GM12878 (cell line): ENCODE measurements at regions not wholly inside any gene's neighbourhood (a gene's known extent, or its start where the extent isn't known, plus 50 kb on each side); places are given as distances from the start of the nearest gene placed in this dataset.

Experiments used
- CHD4 ChIP-seq: fragments of 200-600 bp; sonication (generic); IDR thresholded peaks from 2 replicates; pipeline ENCODE4 v1.6.1; 2016; ENCODE audit warnings: mild to moderate bottlenecking
- KAT2A ChIP-seq: conservative IDR thresholded peaks from 2 replicates; pipeline ENCODE4 v1.6.1; 2011; ENCODE audit warnings: low read depth, low read length; ENCODE audit not compliant: control insufficient read depth
- LARP7 ChIP-seq: fragments of 450-650 bp; IDR thresholded peaks from 2 replicates; pipeline ENCODE4 v1.6.1; 2017; ENCODE audit warnings: mild to moderate bottlenecking
- TCF3 ChIP-seq: IDR thresholded peaks from 2 replicates; pipeline ENCODE4 v1.6.1; 2012; ENCODE audit warnings: low read depth, mild to moderate bottlenecking, low read length, borderline replicate concordance; ENCODE audit not compliant: insufficient read depth
- WRNIP1 ChIP-seq: IDR thresholded peaks from 2 replicates; pipeline ENCODE4 v1.6.1; 2011; ENCODE audit warnings: low read depth, low read length, improper control_type of control experiment, borderline replicate concordance
- TF ChIP-seq, protein P1 (sequence below): fragments of 450-650 bp; formaldehyde crosslinking; IDR thresholded peaks from 2 replicates; pipeline ENCODE4 v1.4.0; 2022; ENCODE audit warnings: mild to moderate bottlenecking, moderate library complexity
- TF ChIP-seq, protein P2 (sequence below): fragments of 450-650 bp; IDR thresholded peaks from 2 replicates; pipeline ENCODE4 v1.6.1; 2018; ENCODE audit warnings: borderline replicate concordance, mild to moderate bottlenecking; ENCODE audit not compliant: partially characterized antibody
- TF ChIP-seq, protein P3 (sequence below): fragments of 450-650 bp; IDR thresholded peaks from 2 replicates; pipeline ENCODE4 v1.6.1; 2017; ENCODE audit warnings: low read depth, mild to moderate bottlenecking, moderate library complexity
- TF ChIP-seq, protein P4 (sequence below): IDR thresholded peaks from 2 replicates; pipeline ENCODE4 v1.6.1; 2012; ENCODE audit warnings: improper control_type of control experiment, low read depth, low read length; ENCODE audit not compliant: insufficient replicate concordance
- TF ChIP-seq, protein P5 (sequence below): fragments of 450-650 bp; formaldehyde crosslinking; IDR thresholded peaks from 2 replicates; pipeline ENCODE4 v1.5.0; 2022; ENCODE audit warnings: mild to moderate bottlenecking, missing genetic modification characterization

DNA sequence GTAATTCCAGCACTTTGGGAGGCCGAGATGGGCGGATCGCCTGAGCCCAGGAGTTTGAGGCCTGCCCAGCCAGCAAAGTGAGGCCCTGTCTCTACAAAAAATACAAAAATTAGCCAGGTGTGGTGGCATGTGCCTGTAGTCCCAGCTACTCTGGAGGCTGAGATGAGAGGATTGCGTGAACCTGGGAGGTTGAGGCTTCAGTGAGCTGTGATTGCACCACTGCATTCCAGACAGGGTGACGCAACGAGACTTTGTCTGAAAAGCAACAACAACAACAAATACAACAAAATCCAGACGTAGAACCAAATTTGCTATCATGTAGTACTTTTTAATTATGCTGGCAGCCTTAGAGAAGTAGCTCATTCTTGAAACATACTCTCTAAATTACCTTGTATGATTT, 277.1 kb downstream of the KLF5 start (continued):
- TF ChIP-seq, protein P1, sequence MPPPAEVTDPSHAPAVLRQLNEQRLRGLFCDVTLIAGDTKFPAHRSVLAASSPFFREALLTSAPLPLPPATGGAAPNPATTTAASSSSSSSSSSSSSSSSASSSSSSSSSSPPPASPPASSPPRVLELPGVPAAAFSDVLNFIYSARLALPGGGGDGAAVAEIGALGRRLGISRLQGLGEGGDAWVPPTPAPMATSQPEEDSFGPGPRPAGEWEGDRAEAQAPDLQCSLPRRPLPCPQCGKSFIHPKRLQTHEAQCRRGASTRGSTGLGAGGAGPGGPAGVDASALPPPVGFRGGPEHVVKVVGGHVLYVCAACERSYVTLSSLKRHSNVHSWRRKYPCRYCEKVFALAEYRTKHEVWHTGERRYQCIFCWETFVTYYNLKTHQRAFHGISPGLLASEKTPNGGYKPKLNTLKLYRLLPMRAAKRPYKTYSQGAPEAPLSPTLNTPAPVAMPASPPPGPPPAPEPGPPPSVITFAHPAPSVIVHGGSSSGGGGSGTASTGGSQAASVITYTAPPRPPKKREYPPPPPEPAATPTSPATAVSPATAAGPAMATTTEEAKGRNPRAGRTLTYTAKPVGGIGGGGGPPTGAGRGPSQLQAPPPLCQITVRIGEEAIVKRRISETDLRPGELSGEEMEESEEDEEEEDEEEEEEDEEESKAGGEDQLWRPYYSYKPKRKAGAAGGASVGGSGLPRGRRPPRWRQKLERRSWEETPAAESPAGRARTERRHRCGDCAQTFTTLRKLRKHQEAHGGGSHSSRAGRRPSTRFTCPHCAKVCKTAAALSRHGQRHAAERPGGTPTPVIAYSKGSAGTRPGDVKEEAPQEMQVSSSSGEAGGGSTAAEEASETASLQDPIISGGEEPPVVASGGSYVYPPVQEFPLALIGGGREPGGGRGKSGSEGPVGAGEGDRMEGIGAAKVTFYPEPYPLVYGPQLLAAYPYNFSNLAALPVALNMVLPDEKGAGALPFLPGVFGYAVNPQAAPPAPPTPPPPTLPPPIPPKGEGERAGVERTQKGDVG (CRISPR knock-in tag) = no peak
- TF ChIP-seq, protein P2, sequence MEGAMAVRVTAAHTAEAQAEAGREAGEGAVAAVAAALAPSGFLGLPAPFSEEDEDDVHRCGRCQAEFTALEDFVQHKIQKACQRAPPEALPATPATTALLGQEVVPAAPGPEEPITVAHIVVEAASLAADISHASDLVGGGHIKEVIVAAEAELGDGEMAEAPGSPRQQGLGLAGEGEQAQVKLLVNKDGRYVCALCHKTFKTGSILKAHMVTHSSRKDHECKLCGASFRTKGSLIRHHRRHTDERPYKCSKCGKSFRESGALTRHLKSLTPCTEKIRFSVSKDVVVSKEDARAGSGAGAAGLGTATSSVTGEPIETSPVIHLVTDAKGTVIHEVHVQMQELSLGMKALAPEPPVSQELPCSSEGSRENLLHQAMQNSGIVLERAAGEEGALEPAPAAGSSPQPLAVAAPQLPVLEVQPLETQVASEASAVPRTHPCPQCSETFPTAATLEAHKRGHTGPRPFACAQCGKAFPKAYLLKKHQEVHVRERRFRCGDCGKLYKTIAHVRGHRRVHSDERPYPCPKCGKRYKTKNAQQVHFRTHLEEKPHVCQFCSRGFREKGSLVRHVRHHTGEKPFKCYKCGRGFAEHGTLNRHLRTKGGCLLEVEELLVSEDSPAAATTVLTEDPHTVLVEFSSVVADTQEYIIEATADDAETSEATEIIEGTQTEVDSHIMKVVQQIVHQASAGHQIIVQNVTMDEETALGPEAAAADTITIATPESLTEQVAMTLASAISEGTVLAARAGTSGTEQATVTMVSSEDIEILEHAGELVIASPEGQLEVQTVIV = no peak
- TF ChIP-seq, protein P3, sequence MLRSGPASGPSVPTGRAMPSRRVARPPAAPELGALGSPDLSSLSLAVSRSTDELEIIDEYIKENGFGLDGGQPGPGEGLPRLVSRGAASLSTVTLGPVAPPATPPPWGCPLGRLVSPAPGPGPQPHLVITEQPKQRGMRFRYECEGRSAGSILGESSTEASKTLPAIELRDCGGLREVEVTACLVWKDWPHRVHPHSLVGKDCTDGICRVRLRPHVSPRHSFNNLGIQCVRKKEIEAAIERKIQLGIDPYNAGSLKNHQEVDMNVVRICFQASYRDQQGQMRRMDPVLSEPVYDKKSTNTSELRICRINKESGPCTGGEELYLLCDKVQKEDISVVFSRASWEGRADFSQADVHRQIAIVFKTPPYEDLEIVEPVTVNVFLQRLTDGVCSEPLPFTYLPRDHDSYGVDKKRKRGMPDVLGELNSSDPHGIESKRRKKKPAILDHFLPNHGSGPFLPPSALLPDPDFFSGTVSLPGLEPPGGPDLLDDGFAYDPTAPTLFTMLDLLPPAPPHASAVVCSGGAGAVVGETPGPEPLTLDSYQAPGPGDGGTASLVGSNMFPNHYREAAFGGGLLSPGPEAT = no peak
- TF ChIP-seq TCF3 (no peak), WRNIP1 (no peak), LARP7 (no peak), CHD4 (no peak), KAT2A (no peak)
- TF ChIP-seq, protein P4, sequence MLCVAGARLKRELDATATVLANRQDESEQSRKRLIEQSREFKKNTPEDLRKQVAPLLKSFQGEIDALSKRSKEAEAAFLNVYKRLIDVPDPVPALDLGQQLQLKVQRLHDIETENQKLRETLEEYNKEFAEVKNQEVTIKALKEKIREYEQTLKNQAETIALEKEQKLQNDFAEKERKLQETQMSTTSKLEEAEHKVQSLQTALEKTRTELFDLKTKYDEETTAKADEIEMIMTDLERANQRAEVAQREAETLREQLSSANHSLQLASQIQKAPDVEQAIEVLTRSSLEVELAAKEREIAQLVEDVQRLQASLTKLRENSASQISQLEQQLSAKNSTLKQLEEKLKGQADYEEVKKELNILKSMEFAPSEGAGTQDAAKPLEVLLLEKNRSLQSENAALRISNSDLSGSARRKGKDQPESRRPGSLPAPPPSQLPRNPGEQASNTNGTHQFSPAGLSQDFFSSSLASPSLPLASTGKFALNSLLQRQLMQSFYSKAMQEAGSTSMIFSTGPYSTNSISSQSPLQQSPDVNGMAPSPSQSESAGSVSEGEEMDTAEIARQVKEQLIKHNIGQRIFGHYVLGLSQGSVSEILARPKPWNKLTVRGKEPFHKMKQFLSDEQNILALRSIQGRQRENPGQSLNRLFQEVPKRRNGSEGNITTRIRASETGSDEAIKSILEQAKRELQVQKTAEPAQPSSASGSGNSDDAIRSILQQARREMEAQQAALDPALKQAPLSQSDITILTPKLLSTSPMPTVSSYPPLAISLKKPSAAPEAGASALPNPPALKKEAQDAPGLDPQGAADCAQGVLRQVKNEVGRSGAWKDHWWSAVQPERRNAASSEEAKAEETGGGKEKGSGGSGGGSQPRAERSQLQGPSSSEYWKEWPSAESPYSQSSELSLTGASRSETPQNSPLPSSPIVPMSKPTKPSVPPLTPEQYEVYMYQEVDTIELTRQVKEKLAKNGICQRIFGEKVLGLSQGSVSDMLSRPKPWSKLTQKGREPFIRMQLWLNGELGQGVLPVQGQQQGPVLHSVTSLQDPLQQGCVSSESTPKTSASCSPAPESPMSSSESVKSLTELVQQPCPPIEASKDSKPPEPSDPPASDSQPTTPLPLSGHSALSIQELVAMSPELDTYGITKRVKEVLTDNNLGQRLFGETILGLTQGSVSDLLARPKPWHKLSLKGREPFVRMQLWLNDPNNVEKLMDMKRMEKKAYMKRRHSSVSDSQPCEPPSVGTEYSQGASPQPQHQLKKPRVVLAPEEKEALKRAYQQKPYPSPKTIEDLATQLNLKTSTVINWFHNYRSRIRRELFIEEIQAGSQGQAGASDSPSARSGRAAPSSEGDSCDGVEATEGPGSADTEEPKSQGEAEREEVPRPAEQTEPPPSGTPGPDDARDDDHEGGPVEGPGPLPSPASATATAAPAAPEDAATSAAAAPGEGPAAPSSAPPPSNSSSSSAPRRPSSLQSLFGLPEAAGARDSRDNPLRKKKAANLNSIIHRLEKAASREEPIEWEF = no peak
- TF ChIP-seq, protein P5, sequence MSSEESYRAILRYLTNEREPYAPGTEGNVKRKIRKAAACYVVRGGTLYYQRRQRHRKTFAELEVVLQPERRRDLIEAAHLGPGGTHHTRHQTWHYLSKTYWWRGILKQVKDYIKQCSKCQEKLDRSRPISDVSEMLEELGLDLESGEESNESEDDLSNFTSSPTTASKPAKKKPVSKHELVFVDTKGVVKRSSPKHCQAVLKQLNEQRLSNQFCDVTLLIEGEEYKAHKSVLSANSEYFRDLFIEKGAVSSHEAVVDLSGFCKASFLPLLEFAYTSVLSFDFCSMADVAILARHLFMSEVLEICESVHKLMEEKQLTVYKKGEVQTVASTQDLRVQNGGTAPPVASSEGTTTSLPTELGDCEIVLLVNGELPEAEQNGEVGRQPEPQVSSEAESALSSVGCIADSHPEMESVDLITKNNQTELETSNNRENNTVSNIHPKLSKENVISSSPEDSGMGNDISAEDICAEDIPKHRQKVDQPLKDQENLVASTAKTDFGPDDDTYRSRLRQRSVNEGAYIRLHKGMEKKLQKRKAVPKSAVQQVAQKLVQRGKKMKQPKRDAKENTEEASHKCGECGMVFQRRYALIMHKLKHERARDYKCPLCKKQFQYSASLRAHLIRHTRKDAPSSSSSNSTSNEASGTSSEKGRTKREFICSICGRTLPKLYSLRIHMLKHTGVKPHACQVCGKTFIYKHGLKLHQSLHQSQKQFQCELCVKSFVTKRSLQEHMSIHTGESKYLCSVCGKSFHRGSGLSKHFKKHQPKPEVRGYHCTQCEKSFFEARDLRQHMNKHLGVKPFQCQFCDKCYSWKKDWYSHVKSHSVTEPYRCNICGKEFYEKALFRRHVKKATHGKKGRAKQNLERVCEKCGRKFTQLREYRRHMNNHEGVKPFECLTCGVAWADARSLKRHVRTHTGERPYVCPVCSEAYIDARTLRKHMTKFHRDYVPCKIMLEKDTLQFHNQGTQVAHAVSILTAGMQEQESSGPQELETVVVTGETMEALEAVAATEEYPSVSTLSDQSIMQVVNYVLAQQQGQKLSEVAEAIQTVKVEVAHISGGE (CRISPR knock-in tag) = no peak
